ENCODE measurements at regions not wholly inside any gene's neighbourhood (a gene's known extent, or its start where the extent isn't known, plus 50 kb on each side); places are given as distances from the start of the nearest gene placed in this dataset.
"Not testable (repeated sequence)": the region's sequence is repeated elsewhere in the genome, so short reads cannot be mapped to it uniquely, and the experiment has no call there.

- TF ChIP-seq CTCF, POLR2A (IDR thresholded peaks at IDR 0.05): not testable (repeated sequence)
These were observed 167.7 kb upstream of the ZNG1F start for GRCh38 chr9:41356588-41357349.
